NCI-H1092 treated with DMSO at 0.1 percent for 48 hours (cell line): ENCODE measurements at regions not wholly inside any gene's neighbourhood (a gene's known extent, or its start where the extent isn't known, plus 50 kb on each side); places are given as distances from the start of the nearest gene placed in this dataset.

Source experiments
- DNase-seq: peaks from one replicate; lab custom pipeline; 2025; lab: John Stamatoyannopoulos, UW

DNA sequence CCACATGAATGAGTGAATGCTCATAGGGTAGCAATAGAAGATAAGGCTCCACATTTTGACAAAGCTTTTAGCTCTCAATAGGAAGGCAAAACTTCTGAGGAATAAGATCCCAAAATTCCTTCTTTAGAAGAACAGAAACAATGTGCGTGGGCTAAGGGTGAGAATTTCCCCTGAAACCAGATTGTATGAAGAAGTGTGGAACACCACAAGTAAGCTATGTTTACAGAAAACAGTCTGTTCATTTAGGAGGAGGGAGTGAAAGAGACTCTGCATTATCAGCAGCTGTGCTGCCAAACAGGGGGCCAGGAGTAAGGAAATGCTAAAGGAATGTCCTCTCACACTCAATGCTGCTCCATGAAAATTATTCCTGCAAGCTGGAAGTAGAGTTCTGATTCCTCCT is 851.6 kb downstream of the CENPC start:
- DNase-seq = no peak

DNA sequence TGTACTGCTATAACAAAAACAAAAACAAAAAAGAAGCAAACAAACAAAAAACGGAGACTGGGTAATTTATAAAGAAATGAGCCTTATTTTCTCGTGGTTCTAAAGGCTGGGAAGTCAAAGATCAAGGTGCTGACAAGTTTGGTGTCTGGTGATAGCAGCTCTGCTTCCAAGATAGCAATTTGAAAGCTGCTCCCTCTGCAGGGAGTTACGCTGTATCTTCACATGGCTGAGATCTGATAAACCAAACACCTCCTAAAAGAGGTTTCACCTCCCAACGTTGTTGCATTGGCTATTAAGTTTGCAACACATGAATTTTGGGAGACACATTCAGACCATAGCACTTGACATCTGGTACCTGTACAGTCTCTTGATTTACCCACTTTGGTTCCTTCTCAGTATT is 854.2 kb downstream of the CENPC start:
- DNase-seq = no peak

DNA sequence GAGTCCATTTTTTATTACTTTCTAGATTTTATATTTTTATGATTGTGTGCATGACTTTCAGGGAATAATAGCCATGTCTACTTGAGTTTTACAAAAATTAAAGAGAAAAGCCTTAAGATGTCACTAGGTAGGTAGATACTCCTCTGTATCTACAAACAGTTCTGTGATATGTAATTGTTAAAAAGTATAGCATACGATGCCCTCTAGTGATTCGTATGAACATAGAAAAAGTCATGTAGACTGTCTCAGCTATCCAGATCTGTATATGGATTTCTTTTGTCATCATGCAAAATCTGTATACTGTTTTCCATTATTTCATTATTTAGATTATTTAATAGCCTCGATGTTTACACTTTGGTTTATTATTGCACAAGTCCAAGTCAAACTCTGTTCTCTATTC is 856.6 kb downstream of the CENPC start:
- DNase-seq = peak; percentile 71

DNA sequence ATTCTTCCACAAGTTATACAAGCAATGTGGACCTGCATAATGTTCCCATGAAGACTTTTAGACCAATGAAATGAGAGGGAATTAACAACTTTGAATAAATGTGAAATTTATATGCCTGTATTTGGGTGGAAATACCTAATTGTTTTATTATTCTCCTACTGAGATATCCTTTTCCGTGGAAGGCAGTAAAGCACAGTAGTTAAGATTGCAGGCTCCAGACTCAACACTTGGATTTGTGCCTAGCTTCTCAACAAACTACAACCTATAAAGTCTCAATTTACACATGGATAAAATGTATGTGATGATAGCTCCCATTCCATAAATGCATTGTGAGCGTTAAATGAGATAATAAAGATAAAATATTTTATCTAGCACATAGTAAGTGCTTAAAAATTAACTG is 857.8 kb downstream of the CENPC start:
- DNase-seq = no peak

DNA sequence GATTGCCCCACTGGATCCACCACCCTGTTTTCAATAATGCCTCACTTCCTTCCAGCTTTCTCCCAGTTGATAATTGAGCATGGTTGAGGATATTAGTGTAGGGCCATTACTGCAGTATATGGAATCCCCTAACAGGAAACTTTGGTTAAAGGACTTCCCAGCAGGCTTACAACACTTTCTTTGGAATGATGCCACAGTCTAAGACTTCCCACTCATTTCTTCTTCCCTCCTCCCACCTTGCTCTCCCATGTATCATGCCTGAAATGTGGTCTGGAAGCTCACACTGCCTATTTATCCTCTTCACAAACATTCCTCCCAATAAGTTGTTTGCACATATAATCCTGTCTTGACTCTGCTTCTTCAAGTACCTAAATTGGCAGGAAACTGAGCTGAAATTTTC is 863.3 kb downstream of the CENPC start:
- no peak for DNase-seq

DNA sequence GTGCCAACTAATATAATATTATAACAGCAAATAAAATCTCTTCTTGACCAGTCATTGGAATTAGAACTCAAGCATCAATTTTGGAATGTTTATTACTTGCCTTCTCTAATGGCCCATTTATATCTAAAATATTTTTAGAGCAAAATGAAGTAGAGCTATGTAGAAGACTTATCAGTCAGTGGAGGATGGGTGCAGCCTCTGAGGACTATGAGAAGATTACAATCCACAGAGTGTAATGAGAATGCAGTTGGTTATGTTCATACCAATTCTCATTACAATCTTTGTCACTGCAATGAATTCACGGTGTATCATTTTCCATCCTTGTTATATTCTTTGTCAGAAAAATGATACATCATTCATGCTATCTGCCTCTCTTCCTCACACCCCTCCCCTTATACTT is 878.1 kb downstream of the CENPC start:
- DNase-seq = no peak

DNA sequence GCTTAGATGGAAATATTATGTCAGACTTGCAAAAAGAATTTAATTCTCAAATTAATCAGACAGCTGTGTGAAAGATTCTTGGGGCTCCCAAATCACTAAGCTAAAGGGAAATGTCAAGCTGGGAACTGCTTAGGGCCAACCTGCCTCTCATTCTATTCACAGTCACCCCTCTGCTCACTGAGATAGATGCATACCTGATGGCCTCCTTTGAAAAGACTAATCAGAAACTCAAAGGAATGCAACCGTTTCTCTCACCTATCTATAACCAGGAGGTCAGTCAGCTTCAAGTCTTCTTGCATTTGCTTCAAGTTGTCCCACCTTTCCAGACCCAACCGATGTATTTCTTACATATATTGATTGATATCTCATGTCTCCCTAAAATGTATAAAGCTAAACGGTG is 882.7 kb downstream of the CENPC start:
- no peak for DNase-seq

DNA sequence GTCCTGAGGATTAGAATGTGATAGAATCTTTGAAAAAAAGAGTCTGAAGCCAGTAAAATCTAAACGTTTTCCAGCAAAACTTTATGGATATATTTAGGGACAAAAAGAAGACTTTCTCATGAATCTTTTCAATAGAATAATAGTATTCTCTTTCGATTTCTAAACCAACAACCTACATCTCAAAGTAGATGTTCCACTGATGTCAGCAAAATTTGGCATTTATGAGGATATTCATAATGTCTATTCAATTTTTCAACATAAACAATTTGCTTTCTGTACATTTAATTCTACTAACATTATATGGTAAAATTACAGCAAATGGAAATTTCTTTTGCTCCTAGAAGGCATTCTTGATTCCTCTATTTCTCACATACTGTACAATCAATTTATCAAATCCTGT is 886.5 kb downstream of the CENPC start:
- DNase-seq = no peak

DNA sequence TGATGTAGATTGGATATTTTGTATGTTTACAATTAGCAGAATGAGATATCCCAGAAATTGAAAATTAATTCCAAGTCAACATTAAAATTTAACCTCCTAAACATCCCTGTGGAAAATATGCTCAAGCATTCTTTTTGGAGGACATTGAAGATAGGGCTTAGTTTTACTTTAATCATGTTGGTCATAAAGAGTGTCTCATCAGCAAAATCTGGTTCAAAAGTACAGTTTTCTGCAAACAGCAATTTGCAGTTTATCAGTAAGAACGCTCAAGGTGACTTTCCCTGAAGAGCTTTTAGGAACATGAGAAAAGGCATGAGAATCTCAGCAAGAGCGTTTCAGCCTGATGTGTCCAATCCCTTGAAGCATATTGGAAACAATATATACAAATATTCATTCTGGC is 889.8 kb downstream of the CENPC start:
- DNase-seq = no peak

DNA sequence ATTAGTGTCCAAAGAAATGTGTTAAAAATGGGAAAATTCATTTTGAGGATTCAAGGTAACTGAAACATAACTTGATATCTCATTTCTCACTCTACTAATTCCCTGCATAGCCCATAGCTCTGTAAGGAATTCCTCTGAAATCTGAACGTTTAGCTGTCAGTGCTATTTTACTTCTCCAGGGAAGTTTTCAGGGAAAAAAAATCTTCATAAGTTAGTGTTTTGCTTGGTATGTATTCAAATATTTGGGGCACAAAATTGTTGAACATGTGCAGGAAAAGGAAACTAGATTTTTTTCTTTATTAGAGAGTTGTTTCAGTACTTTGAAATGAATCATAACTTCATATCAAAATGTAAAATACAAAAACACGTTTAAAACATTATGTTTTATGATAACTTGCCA is 891.4 kb downstream of the CENPC start:
- DNase-seq = no peak

DNA sequence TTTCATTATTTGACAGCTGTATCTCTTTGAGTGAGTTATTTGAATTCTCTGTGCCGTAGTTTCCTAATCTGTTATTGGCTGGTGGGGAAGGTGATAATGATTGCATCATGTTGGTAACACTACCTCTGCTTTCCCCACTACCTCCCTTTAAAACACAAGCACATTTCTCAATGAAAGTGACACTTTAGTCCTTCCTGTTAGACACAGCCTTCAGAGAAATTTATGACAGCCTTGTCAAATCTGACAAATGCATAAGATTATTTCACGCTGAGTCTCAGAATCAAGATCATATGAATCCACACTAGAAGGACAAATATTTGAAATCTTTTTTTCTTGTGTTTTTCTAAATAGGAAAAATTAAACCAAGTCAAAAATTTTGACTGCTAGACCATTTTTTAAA is 896.1 kb downstream of the CENPC start:
- no peak for DNase-seq

DNA sequence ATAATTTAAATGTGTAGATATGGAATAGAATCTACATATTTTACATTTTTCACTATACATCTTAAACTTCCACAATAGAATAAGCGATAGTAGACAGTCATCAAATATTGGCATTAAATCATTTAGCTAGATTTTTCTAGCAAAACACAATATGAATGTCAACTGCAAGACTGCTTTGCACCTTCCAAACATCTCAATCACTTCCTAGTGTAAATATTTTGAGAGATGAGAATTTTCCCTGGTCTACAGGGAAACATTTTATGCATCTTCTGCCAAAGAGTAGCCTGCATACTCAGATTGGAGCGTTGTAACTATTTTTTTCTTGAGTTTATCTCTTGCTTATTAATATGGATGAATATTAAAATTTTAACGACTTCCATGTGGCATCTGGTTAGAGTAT is 897.4 kb downstream of the CENPC start:
- DNase-seq = no peak

DNA sequence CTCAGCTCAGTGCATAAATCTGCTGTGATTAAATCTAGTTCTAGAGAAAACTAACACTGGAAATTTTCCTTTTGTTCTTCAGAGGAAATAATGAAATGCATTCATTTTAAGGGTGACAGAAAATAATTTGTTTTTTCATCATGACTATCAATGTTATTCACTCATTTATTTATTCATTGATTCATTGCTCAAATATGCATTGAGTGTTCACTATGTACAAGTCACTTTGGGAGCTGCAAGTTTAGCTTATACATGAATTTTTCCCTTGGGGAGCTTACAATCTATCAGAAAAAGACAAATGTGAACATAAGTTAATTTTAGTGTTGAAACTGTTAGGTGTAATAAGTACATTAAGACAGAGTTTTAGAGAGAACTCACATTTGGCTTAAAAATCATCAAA is 897.8 kb downstream of the CENPC start:
- DNase-seq = no peak

DNA sequence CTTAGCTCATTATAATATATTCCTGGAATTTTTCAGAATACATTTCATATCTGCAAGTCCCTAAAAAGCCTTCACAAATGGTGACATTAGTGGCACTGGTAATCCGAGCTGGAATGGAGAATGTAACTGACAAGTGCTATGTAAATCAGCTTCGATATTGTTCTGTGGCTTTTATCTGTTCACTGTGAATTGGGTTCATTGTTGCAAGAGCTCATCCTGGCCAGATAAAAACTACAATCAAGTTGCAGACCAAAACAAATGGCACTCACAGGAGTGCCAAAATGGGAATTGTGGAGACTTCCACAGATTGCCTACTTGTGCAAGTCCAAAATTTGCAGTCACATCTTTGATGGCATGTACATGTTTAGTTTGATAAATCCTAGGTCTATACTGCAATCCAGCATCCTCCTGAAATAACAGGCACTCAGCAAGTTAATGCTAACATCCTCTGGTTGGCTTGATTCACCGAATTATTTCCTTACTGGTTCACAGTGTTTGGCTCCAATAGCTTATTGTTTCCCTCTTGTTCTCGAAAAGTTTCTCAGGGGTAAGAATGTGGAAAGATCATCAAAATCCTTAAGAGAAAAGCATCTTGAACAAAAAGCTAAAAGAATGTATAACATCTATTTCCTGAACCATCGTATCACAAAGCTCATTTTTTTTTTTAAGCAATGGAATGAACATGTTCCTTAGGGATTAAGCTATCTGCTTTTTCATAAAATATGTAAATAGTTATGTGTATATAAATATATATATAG is 904.9 kb downstream of the CENPC start:
- DNase-seq = peak; percentile 5

DNA sequence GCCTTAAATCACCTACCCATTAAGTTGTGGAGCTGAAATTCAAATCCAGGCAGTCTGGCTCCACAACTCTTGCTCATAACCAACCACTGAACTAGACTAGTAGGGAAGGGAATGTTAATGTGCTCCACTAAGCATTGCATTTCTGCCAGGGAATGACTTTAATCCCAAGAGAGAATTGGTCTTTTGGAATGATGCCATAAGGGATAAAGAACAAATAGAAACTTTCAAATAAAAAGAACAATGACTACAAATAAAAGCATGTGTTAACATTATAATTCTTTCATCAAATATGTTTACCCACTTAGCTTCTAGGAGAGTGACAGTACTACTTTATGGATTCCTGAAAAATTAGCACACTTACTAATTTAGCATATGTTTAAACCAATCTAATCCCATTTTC is 905.9 kb downstream of the CENPC start:
- DNase-seq = peak; percentile 10

DNA sequence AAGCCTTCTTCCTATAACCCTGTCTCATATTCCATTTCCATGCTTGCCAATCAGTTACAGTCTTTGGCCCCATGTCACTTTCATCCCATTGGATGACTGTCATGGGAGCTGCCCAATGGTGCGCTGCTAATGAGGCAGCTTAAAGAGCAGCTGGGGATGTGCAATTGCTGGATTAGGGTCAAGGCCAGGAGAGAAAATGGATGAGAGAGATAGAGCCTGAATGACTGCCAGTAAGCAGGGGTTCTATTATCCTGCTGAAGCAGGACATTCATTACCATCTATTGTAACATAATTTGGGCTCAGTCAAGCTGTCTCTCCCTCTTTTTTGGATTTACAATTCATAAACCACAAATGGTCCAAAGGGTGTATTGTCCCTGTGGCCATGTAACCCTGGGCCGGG is 909.0 kb downstream of the CENPC start:
- DNase-seq = no peak

DNA sequence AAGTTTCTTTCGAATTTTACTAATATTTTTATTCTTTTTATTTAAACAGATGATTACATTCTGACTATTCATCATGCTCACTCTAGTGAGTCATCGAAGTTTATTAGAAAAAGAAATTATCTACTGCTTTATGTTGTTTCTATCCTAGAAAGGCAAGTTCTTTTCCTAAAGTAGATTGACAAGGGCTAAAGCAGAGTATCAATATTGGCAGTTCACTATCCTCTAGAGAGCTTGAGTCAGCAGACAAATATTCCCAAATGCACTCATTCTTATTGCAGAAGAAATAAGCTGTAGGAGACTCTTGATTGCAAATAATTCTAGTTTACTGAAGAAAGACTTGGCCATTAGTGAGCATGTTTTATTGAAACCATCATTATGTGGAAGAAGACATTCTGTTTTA is 911.8 kb downstream of the CENPC start:
- no peak for DNase-seq

DNA sequence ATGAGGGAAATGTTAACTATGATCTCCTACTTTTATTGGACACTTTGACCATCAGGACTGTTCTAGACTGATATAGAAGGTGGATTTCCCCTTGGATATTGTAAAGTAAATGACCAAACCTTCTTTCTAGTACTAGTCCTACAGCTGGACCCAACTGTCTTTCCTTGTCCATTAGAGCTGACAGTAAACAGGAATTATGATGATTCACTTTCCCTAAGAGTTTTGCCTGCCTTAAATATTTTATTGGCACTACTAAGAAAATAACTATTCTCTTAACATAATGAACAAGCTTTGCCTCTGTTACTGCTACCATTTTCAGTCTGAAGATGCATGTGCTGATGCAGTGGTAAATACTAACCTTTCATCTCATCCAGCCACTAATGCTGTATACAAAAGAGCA is 915.4 kb downstream of the CENPC start:
- no peak for DNase-seq

DNA sequence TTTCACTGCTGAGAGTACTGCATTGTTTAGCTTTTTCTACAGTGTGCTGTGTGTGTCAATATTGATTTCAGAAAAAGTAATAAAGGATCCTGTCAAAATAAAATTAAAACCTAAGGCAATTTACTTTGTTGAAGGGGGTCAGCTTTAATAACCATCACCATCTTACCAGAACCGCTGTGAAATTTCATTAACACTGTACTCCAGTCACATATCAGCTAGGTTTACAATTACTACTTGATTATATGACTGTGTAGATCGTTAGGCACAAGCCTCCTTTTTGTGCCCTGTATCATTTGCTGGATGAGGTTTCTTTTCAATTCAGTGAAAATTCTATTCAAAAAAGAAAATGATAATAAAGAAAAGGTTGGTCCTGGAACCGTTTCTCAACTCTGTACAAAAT is 917.2 kb downstream of the CENPC start:
- DNase-seq = peak; percentile 68

DNA sequence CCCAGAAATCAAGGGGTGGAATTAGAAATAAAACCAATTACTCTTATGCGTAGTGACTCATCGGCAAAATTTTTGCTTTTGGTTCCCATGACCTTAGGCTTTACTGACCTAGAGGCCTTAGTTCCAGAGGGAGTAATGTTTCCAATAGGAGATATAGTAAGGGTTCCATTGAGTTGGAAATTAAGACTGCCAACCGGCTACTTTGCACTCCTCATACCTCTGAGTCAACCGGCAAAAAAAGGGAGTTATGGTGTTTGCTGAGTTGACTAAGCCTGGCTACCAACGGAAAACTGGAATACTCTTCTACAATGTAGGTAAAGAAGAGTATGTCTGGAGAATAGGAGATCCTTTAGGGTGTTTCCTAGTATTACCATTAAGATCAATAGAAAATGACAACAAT is 919.8 kb downstream of the CENPC start:
- DNase-seq = no peak

DNA sequence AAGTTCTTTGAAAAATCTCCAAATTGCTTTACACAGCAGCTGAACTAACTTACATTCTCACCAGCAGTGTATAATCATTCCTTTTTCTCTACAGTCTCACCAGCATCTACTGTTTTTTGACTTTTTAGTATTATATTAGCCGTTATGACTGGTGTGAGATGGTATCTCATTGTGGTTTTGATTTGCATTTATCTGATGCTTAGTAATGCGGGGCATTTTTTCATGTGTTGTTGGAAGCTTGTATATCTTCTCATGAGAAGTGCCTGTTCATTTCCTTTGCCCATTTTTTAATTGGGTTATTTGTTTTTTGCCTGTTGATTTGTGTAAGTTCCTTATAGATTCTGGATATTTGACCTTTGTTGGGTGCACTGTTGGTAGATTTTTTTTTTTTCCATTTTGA is 931.7 kb downstream of the CENPC start:
- no peak for DNase-seq

DNA sequence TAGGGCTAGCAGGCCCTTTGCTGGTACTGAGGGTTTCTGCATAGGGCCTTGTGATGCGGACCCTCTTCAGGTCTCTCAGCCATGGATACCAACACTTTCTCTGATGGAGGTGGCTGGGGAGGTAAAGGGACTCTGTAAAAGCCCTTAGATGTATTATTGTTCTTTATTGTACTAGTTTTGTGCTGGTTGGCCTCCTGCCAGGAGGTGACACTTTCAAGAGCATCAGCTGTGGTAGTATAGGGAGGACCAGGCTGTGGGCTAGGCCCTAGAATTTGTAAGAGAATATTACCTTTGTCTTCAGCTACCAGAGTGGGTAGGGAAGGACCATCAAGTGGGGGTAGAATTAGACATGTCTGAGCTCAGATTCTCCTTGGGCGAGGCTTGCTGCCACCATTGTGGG is 936.3 kb downstream of the CENPC start:
- DNase-seq = no peak

DNA sequence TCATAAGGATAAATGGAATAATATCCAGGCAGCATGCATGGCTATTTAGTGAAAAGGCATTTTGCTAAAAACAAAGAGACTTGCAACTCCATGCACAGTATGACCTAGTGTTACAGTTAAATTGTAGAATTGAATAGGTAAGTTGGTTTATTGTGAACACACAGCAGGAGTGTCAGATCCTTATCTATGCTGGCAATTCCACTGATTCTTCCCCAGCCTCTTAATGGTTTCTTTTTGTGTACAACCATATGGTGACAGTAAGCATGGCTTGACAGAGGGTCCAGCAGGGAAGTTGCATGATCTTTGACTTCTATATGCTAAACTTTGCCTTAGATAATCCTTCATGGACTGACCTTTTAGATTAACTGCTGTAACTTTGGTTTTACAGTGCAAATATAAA is 936.6 kb upstream of the EPHA5 start:
- no peak for DNase-seq

DNA sequence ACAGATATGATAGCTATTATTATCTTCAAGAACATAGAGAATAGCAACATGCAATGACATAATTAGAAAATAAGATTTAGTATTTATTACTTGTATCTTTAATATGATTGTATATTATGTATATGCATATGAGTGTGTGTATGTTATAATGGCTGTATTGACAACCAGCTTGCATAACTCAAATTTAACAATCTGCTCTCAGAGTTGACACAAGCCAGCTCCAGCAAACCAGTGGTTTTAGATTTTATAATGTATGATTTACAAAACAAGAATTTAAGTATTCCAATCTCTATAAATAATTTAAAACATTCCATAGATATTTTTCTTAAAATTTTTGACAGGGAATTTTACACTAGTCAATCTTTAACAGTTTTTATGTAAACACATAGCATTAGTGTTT is 935.9 kb upstream of the EPHA5 start:
- DNase-seq = no peak

DNA sequence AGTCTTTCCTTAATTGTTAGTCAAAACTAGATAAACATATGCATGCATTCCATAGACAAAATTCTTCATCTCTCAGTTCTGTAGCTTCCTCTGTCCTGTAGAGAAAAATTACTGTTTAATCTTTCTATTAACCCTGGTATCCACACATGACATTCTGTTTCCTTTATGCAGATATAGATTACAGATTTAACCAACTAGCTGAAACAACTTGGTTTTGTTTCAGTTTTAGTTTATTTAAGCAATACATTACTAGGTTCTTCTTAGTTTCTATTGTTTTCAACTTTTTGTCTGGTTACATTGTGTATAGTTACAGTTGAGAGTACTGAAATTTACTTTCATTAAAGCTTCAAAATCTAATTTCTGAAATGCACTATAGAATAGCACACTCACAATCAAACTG is 933.9 kb upstream of the EPHA5 start:
- no peak for DNase-seq
